OCI-LY3 (cell line): ENCODE measurements at regions not wholly inside any gene's neighbourhood (a gene's known extent, or its start where the extent isn't known, plus 50 kb on each side); places are given as distances from the start of the nearest gene placed in this dataset.

Experiments
- H2AFZ ChIP-seq: fragments of 200-600, 300-600 bp; shearing (Covaris generic); 2 replicates; pipeline ENCODE4 v1.6.0; 2014; ENCODE audit warnings: antibody characterized with exemption, low read depth, low read length
- H3K27ac ChIP-seq: fragments of 200-600, 300-600 bp; sonication (generic); 2 replicates; pipeline ENCODE4 v1.5.1; 2014; ENCODE audit warnings: mild to moderate bottlenecking, low read length, moderate library complexity, mixed read lengths
- H3K27me3 ChIP-seq: fragments of 200-600, 300-600 bp; sonication (generic); 2 replicates; pipeline ENCODE4 v1.6.1; 2014; ENCODE audit warnings: low read depth, low read length, mixed read lengths
- H3K36me3 ChIP-seq: fragments of 200-600, 300-600 bp; sonication (generic); replicated peaks from 2 replicates; pipeline ENCODE3; 2014; ENCODE audit warnings: low read depth, low read length, mixed read lengths
- H3K4me1 ChIP-seq: fragments of 300-600, 200-600 bp; sonication (generic); 2 replicates; pipeline ENCODE4 v1.6.1; 2014; ENCODE audit warnings: low read length, mixed read lengths
- H3K4me2 ChIP-seq: fragments of 200-600, 300-600 bp; sonication (generic); 2 replicates; pipeline ENCODE4 v1.6.1; 2014; ENCODE audit warnings: low read length, mixed read lengths
- H3K4me3 ChIP-seq: fragments of 300-600, 200-600 bp; sonication (generic); 2 replicates; pipeline ENCODE4 v1.5.1; 2014; ENCODE audit warnings: antibody characterized with exemption, mild to moderate bottlenecking, low read length, moderate library complexity
- H3K79me2 ChIP-seq: fragments of 300-600, 200-600 bp; shearing (Covaris generic); 2 replicates; pipeline ENCODE4 v1.6.1; 2014; ENCODE audit warnings: mild to moderate bottlenecking, low read length, mixed read lengths
- H3K9ac ChIP-seq: fragments of 300-600, 200-600 bp; shearing (Covaris generic); 2 replicates; pipeline ENCODE4 v1.6.0; 2014; ENCODE audit warnings: mild to moderate bottlenecking, low read length, moderate library complexity
- H3K9me3 ChIP-seq: fragments of 200-600, 300-600 bp; shearing (Covaris generic); 2 replicates; pipeline ENCODE4 v1.6.1; 2014; ENCODE audit warnings: low read length, mixed read lengths; ENCODE audit not compliant: insufficient read depth
- H4K20me1 ChIP-seq: fragments of 200-600, 300-600 bp; sonication (generic); 2 replicates; pipeline ENCODE4 v1.6.1; 2016; ENCODE audit warnings: low read length, mixed read lengths; ENCODE audit not compliant: insufficient read depth
- EZH2phosphoT487 ChIP-seq: fragments of 200-600 bp; shearing (Covaris generic); IDR thresholded peaks from 2 replicates; pipeline ENCODE4 v1.6.1; 2018; ENCODE audit warnings: antibody characterized with exemption, mixed run types, low read depth
- TF ChIP-seq, protein P1 (sequence below): fragments of 200-600, 300-600 bp; sonication (generic); IDR thresholded peaks from 2 replicates; pipeline ENCODE4 v1.5.1; 2014; ENCODE audit warnings: antibody characterized with exemption, low read length, low read depth

DNA sequence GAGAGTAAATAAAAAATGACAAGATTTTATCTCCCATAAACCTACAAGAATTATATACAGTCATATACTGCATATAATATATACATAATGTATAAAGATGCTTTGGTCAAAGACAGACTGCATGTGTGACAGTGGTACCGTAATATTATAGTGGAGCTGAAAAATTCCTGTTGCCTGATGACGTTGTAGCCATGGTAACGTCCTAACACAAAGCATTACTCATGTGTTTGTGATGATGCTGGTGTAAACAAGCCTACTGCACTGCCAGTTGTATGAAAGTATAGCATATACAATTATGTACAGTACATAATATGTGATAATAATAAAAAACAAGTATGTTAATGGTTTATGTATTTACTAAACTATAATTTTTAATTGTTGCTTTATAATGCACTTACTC, 245.2 kb upstream of the CENPE start:
- Histone ChIP-seq H3K4me3 (no peak overlapping the region), H3K4me1 (peaks cover 1% of the 10 kb centered on the region; the same call in 1 of the 2 replicates), H3K79me2 (no peaks in the 10 kb centered on the region), H3K4me2 (no peak overlapping the region), H2AFZ (no peak overlapping the region), H3K9ac (no peak overlapping the region), H4K20me1 (no peaks in the 10 kb centered on the region), H3K27me3 (no peaks in the 10 kb centered on the region), H3K9me3 (no peaks in the 10 kb centered on the region), H3K36me3 (no peaks in the 10 kb centered on the region), H3K27ac (no peak overlapping the region)
- no peak for TF ChIP-seq EZH2phosphoT487
- TF ChIP-seq, protein P1, sequence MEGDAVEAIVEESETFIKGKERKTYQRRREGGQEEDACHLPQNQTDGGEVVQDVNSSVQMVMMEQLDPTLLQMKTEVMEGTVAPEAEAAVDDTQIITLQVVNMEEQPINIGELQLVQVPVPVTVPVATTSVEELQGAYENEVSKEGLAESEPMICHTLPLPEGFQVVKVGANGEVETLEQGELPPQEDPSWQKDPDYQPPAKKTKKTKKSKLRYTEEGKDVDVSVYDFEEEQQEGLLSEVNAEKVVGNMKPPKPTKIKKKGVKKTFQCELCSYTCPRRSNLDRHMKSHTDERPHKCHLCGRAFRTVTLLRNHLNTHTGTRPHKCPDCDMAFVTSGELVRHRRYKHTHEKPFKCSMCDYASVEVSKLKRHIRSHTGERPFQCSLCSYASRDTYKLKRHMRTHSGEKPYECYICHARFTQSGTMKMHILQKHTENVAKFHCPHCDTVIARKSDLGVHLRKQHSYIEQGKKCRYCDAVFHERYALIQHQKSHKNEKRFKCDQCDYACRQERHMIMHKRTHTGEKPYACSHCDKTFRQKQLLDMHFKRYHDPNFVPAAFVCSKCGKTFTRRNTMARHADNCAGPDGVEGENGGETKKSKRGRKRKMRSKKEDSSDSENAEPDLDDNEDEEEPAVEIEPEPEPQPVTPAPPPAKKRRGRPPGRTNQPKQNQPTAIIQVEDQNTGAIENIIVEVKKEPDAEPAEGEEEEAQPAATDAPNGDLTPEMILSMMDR = no peak

DNA sequence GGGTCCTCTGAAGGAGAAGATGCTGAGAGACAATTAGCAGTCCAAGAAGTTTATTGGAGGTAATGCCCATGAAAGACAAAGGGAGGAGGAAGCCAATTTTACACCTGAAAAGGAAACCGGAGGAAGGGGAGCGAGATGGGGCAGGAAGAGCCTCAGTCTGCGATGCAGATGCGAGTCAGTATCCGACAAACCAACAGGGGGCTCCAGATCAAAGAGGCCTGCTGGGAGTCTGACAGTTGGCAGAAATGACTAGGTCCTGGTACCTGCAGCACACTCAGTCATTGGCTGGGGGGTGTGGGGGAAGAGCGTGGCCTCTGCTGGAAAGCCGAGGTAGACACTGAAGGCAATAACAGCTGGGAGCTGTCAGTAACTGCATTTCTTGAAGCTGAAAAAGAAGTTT, 231.1 kb upstream of the CENPE start:
- no peak overlapping the region for H3K4me2 ChIP-seq
- no peak overlapping the region for H3K4me3 ChIP-seq
- H3K27ac ChIP-seq = no peak overlapping the region
- H3K27me3 ChIP-seq = no peaks in the 10 kb centered on the region
- H2AFZ ChIP-seq = no peak overlapping the region
- no peaks in the 10 kb centered on the region for H3K36me3 ChIP-seq
- H3K4me1 ChIP-seq = no peaks in the 10 kb centered on the region
- TF ChIP-seq EZH2phosphoT487 = no peak
- TF ChIP-seq, protein P1 = no peak
- no peaks in the 10 kb centered on the region for H3K9me3 ChIP-seq
- H3K79me2 ChIP-seq = no peaks in the 10 kb centered on the region
- no peak overlapping the region for H3K9ac ChIP-seq
- H4K20me1 ChIP-seq = no peaks in the 10 kb centered on the region

DNA sequence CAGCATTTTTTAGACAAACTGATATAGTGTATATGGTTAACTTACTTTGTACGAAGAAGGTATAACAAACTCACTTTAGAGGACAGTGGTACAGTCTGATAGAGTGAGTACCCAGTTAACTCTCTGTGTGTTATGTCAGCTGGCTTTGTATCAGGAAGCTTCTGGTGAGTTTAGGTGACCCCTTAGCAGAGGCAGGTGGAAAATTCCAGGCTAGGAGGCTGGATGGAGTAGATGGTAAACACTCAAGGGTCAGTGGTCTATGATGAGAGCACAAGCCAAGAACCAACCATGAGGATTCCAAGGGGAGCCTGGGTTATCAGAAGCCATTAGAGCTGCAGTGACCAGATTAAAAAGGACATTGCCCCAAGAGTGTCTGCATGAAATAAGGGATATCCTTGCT, 227.3 kb upstream of the CENPE start:
- H3K9me3 ChIP-seq = no peaks in the 10 kb centered on the region
- no peaks in the 10 kb centered on the region for H3K79me2 ChIP-seq
- H3K36me3 ChIP-seq = no peaks in the 10 kb centered on the region
- no peaks in the 10 kb centered on the region for H3K4me1 ChIP-seq
- H3K27ac ChIP-seq = no peak overlapping the region
- no peaks in the 10 kb centered on the region for H3K27me3 ChIP-seq
- no peak overlapping the region for H3K4me2 ChIP-seq
- H2AFZ ChIP-seq = no peak overlapping the region
- H3K4me3 ChIP-seq = no peak overlapping the region
- TF ChIP-seq EZH2phosphoT487 = no peak
- TF ChIP-seq, protein P1 = no peak
- no peaks in the 10 kb centered on the region for H4K20me1 ChIP-seq
- no peak overlapping the region for H3K9ac ChIP-seq

DNA sequence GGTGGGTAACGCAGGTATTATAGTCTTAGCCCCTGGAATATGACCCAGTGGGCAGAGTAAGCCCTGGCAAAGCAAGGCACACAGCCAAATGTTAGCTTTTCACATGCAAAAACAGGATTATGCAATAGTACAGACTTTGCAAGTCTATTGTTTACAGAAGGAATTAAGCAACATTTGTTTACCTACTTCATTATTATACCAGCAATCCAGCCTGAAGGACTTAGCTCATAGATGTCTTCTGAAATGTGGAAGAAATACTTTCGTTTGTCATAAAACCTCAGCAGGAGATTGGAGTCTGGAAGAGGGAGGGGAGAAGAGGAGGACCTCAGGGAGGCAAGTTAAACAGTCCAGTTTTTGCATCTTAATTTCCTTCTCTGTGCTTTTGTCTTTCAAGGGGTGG, 226.7 kb upstream of the CENPE start:
- Histone ChIP-seq H3K4me2 (no peak overlapping the region), H3K4me3 (no peak overlapping the region), H2AFZ (no peak overlapping the region), H3K9me3 (no peaks in the 10 kb centered on the region), H3K27ac (no peak overlapping the region), H3K27me3 (no peaks in the 10 kb centered on the region), H3K79me2 (no peaks in the 10 kb centered on the region), H3K36me3 (no peaks in the 10 kb centered on the region), H3K4me1 (no peaks in the 10 kb centered on the region), H3K9ac (no peak overlapping the region), H4K20me1 (no peaks in the 10 kb centered on the region)
- TF ChIP-seq, protein P1 = no peak
- no peak for TF ChIP-seq EZH2phosphoT487
